PFSK-1 (cell line): ENCODE measurements at regions not wholly inside any gene's neighbourhood (a gene's known extent, or its start where the extent isn't known, plus 50 kb on each side); places are given as distances from the start of the nearest gene placed in this dataset.

Experiments used
- FOXP2 ChIP-seq: optimal IDR thresholded peaks from 2 replicates; pipeline ENCODE3; 2011; ENCODE audit warnings: borderline replicate concordance, control low read depth, inconsistent platforms; ENCODE audit not compliant: insufficient read depth; ENCODE audit errors: extremely low read length, extremely low read depth
- POLR2AphosphoS5 ChIP-seq: IDR thresholded peaks from 2 replicates; pipeline ENCODE4 v1.6.1; 2012; ENCODE audit warnings: low read depth, mild to moderate bottlenecking, control low read depth, low read length, moderate library complexity
- REST ChIP-seq, 2 experiments: IDR thresholded peaks; 2 replicates each; pipeline versions ENCODE4 v1.6.1 to v1.8.0; 2011 to 2012; ENCODE audit warnings: low read depth in 2 of 2, low read length in 2 of 2, control low read depth in 1 of 2, inconsistent platforms in 1 of 2, mild to moderate bottlenecking in 1 of 2, moderate library complexity in 1 of 2; ENCODE audit not compliant: insufficient read depth in 1 of 2
- SIN3A ChIP-seq: IDR thresholded peaks from 2 replicates; pipeline ENCODE4 v1.6.1; 2012; ENCODE audit warnings: mild to moderate bottlenecking, low read length, moderate library complexity, borderline replicate concordance; ENCODE audit not compliant: insufficient read depth
- TAF1 ChIP-seq: IDR thresholded peaks from 2 replicates; pipeline ENCODE4 v1.6.1; 2012; ENCODE audit warnings: low read length, control low read depth, borderline replicate concordance; ENCODE audit not compliant: insufficient read depth

GRCh38 chr2:160703648-160704585 lies 210.3 kb upstream of the RBMS1 start:
- TF ChIP-seq FOXP2 = no peak
- TF ChIP-seq REST (IDR thresholded peaks at IDR 0.05; ENCODE audit: insufficient read depth in 1 of 2, low read depth in 2 of 2, low read length in 2 of 2) = no peak
- no peak for TF ChIP-seq POLR2AphosphoS5
- TF ChIP-seq TAF1 = no peak
- no peak for TF ChIP-seq SIN3A

- no peak for TF ChIP-seq POLR2AphosphoS5
- no peak for TF ChIP-seq TAF1
- no peak for TF ChIP-seq REST (IDR thresholded peaks at IDR 0.05; ENCODE audit: insufficient read depth in 1 of 2, low read depth in 2 of 2, low read length in 2 of 2)
- no peak for TF ChIP-seq SIN3A
- no peak for TF ChIP-seq FOXP2
Observed at GRCh38 chr2:160715428-160715827, 221.8 kb upstream of the RBMS1 start.

- no peak for TF ChIP-seq REST (IDR thresholded peaks at IDR 0.05; ENCODE audit: insufficient read depth in 1 of 2, low read depth in 2 of 2, low read length in 2 of 2)
- no peak for TF ChIP-seq FOXP2
- TF ChIP-seq SIN3A = no peak
- TF ChIP-seq POLR2AphosphoS5 = no peak
- no peak for TF ChIP-seq TAF1
Observed at GRCh38 chr2:160719116-160719515, 225.5 kb upstream of the RBMS1 start.

GRCh38 chr2:160720098-160720497 lies 226.5 kb upstream of the RBMS1 start:
- TF ChIP-seq REST (IDR thresholded peaks at IDR 0.05; ENCODE audit: insufficient read depth in 1 of 2, low read depth in 2 of 2, low read length in 2 of 2) (no peak), SIN3A (no peak), POLR2AphosphoS5 (no peak), TAF1 (no peak), FOXP2 (no peak)
